HCT116 (cell line): ENCODE measurements at regions not wholly inside any gene's neighbourhood (a gene's known extent, or its start where the extent isn't known, plus 50 kb on each side); places are given as distances from the start of the nearest gene placed in this dataset.

Source experiments
- ATAC-seq: fragments of 200-7000 bp; cut with Tn5 transposase; 2 replicates; pipeline ENCODE4 v1.9.1; 2020; ENCODE audit warnings: mild to moderate bottlenecking, moderate library complexity
- BruUV-seq: library from RNA; stranded (reverse); fragments of 400-500 nt; replicated peaks from 2 replicates; lab custom pipeline; 2021; lab: Mats Ljungman, UMichigan
- CTCF ChIA-PET: fragments of 300-600 bp; sonication (Branson Sonifier 250); formaldehyde crosslinking; loops from one replicate; lab custom pipeline; 2021; ENCODE audit warnings: antibody characterized with exemption; lab: Charles Lee
- POLR2A ChIA-PET: fragments of 300-600, 350-600 bp; sonication (Branson Sonifier 250); formaldehyde crosslinking; loops from one replicate; lab custom pipeline; 2021; ENCODE audit warnings: antibody characterized with exemption; lab: Charles Lee
- RAD21 ChIA-PET, 2 experiments: fragments of 300-600 bp; sonication (Branson Sonifier 250); formaldehyde crosslinking; loops; one replicate each; lab custom pipeline; 2023; ENCODE audit warnings: low total read pairs in 2 of 2; ENCODE audit not compliant: uncharacterized antibody in 2 of 2, unreplicated experiment in 2 of 2, low non-redundant PET in 1 of 2; lab: Charles Lee
- DNase-seq: peaks from one replicate; pipeline ENCODE4 v3.0.0-alpha.2; 2010; ENCODE audit warnings: low read depth, low spot score
- H2AFZ ChIP-seq: fragments of 200-600 bp; shearing (Covaris generic), sonication (generic); 2 replicates; pipeline ENCODE4 v1.6.1; 2017; ENCODE audit warnings: low read depth, mixed run types, mixed read lengths, antibody characterized with exemption, low read length; ENCODE audit not compliant: poor library complexity, severe bottlenecking
- H3K27ac ChIP-seq: 2 replicates; pipeline ENCODE4 v1.5.1; 2012; ENCODE audit warnings: low read depth, low read length
- H3K27me3 ChIP-seq: fragments of 200-600 bp; sonication (generic); 2 replicates; pipeline ENCODE4 v1.6.1; 2016; ENCODE audit warnings: mixed run types, low read length, mixed read lengths; ENCODE audit not compliant: insufficient read depth
- H3K36me3 ChIP-seq, 2 experiments: fragments of 200-500 bp in 1 of 2; fragments of 200-600 bp in 1 of 2; sonication (Bioruptor generic) in 1 of 2; sonication (generic) in 1 of 2; 2 replicates each; pipeline versions ENCODE4 v1.5.1 to v1.6.1; 2014 to 2016; ENCODE audit warnings: low read length in 2 of 2, inconsistent platforms in 1 of 2, mixed read lengths in 1 of 2, mixed run types in 1 of 2; ENCODE audit not compliant: insufficient read depth in 2 of 2, control insufficient read depth in 1 of 2
- H3K4me1 ChIP-seq, 2 experiments: fragments of 200-600 bp in 1 of 2; sonication (generic) in 1 of 2; 2 replicates each; pipeline versions ENCODE4 v1.5.1 to v1.6.1; 2012 to 2017; ENCODE audit warnings: low read length in 2 of 2, inconsistent platforms in 1 of 2, mild to moderate bottlenecking in 1 of 2, mixed read lengths in 1 of 2, mixed run types in 1 of 2, moderate library complexity in 1 of 2; ENCODE audit not compliant: insufficient read depth in 2 of 2, control insufficient read depth in 1 of 2
- H3K4me2 ChIP-seq: fragments of 200-600 bp; sonication (generic); 2 replicates; pipeline ENCODE4 v1.6.1; 2017; ENCODE audit warnings: mixed run types, low read length, mixed read lengths
- H3K4me3 ChIP-seq, 2 experiments: fragments of 200-600 bp in 1 of 2; sonication (generic) in 1 of 2; replicated peaks in 1 of 2; 2 replicates each; pipeline ENCODE4 v1.5.1; 2011 to 2016; ENCODE audit warnings: low read length in 2 of 2, control low read depth in 1 of 2, low read depth in 1 of 2, mild to moderate bottlenecking in 1 of 2, mixed read lengths in 1 of 2, mixed run types in 1 of 2
- H3K79me2 ChIP-seq: fragments of 200-600 bp; sonication (generic); 2 replicates; pipeline ENCODE4 v1.6.1; 2017; ENCODE audit warnings: mild to moderate bottlenecking, mixed run types, low read length, moderate library complexity, mixed read lengths; ENCODE audit not compliant: insufficient read depth
- H3K9ac ChIP-seq: fragments of 200-600 bp; sonication (generic); 2 replicates; pipeline ENCODE4 v1.6.1; 2016; ENCODE audit warnings: low read length, mixed read lengths
- H3K9me2 ChIP-seq: fragments of 200-600 bp; sonication (generic), shearing (Covaris generic); 2 replicates; pipeline ENCODE4 v1.6.1; 2017; ENCODE audit warnings: mixed run types, mild to moderate bottlenecking, moderate library complexity; ENCODE audit not compliant: insufficient read depth
- H3K9me3 ChIP-seq, 2 experiments: fragments of 200-500 bp in 1 of 2; fragments of 200-600 bp in 1 of 2; sonication (Bioruptor generic) in 1 of 2; sonication (generic) in 1 of 2; 2 replicates each; pipeline ENCODE4 v1.6.1; 2014 to 2017; ENCODE audit warnings: low read length in 2 of 2, mixed read lengths in 2 of 2, inconsistent platforms in 1 of 2, low read depth in 1 of 2, mild to moderate bottlenecking in 1 of 2, mixed run types in 1 of 2, moderate library complexity in 1 of 2; ENCODE audit not compliant: control insufficient read depth in 1 of 2, insufficient read depth in 1 of 2
- H4K20me1 ChIP-seq: fragments of 200-600 bp; sonication (generic), shearing (Covaris generic); 2 replicates; pipeline ENCODE4 v1.6.1; 2017; ENCODE audit warnings: mixed run types, mild to moderate bottlenecking, moderate library complexity; ENCODE audit not compliant: insufficient read depth
- CBX3 ChIP-seq: IDR thresholded peaks from 2 replicates; pipeline ENCODE4 v1.6.1; 2012; ENCODE audit warnings: low read depth
- CEBPB ChIP-seq: IDR thresholded peaks from 2 replicates; pipeline ENCODE4 v1.6.1; 2012; ENCODE audit warnings: low read depth
- EZH2 ChIP-seq: fragments of 200-600 bp; sonication (generic); IDR thresholded peaks from 2 replicates; pipeline ENCODE4 v1.6.1; 2017; ENCODE audit warnings: antibody characterized with exemption, mixed run types
- FOSL1 ChIP-seq: IDR thresholded peaks from 2 replicates; pipeline ENCODE4 v1.6.1; 2012; ENCODE audit warnings: low read depth
- JUND ChIP-seq: IDR thresholded peaks from 2 replicates; pipeline ENCODE4 v1.6.1; 2012
- RAD21 ChIP-seq: IDR thresholded peaks from 2 replicates; pipeline ENCODE4 v1.6.1; 2012; ENCODE audit warnings: low read depth, mild to moderate bottlenecking
- SP1 ChIP-seq: IDR thresholded peaks from 2 replicates; pipeline ENCODE4 v1.6.1; 2012; ENCODE audit warnings: low read depth
- intact Hi-C: fragments of 100-400 bp; cut with micrococcal nuclease; formaldehyde crosslinking; loops from 2 replicates; pipeline ENCODE4 v1.10.0; 2022

DNA sequence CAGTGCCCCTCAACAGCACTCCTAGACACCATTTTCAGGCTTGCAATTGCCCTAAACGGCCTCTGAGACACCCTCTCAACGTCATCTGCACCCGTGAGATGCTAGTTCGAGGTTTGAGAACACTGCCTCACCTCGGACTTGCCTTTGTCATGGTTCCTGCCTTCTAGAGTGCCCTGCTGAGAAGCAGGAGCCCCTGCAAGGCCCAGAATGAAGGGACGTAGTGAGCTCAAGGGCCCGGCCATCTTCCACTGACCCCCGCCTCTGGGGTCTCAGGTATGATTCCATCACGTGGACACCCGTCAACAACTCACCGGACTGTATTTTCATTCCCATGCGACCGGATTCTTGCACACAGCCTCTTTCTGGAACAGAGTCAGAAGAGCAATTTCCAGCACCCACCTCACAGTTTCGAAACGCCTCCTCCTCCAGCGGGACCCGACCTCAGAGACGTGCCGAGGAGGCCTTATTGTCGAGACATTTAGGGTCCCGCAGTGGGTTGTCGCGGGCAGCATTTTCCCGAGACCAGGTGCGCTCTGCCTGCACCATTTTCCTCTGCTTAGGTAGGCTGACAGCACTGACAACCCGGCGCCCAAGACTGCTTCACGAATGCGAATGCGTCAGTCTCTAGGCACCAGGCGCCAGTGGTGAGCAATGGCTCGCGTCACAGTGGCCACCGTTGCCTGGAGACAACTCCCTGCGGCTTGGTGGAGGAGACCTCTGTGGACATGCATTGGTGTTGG is 999.9 kb downstream of the KCNJ18 start:
- H2AFZ ChIP-seq: no peak overlapping the region
- ChIA-PET RAD21 (no interaction called here), CTCF (no interaction called here), POLR2A (no interaction called here)
- DNase-seq: no peak
- H3K27ac ChIP-seq: no peak overlapping the region
- intact Hi-C loops: no loop called here
- no peak overlapping the region for H3K9ac ChIP-seq
- no peaks in the 10 kb centered on the region for H3K79me2 ChIP-seq
- TF ChIP-seq JUND: no peak
- H4K20me1 ChIP-seq: no peaks in the 10 kb centered on the region
- no peak overlapping the region for H3K4me2 ChIP-seq
- H3K36me3 ChIP-seq: no peaks in the 10 kb centered on the region
- no TSS peak for BruUV-seq
- H3K27me3 ChIP-seq: no peaks in the 10 kb centered on the region
- peaks cover 3 to 16% of the 10 kb centered on the region in 2 experiments; a peak in 2 of 4 replicates for H3K9me3 ChIP-seq
- no peak overlapping the region for H3K4me3 ChIP-seq
- H3K9me2 ChIP-seq: no peaks in the 10 kb centered on the region
- ATAC-seq: no peak
- H3K4me1 ChIP-seq: no peaks in the 10 kb centered on the region

DNA sequence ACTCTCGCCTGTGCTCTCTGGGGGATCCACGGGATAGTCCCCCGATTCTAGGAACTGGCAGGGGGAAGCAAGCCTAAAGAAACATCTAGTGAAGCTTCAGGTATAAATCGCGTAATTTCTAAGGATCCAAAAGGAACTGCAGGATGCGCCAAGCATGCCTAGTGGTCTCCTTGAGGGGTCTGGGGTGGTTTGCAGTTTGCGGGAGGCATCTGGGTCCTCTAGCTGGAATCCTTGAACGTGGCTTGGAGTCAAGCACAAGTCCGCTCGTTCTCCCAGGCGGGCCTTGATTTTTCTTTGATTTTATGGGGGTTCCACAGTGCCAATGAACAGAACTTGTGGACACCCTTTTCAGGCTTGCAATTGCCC is 1000.5 kb downstream of the KCNJ18 start:
- TF ChIP-seq SP1 (no peak), FOSL1 (no peak), RAD21 (no peak), CBX3 (no peak), EZH2 (no peak), CEBPB (no peak)
- Histone ChIP-seq H3K27me3 (no peaks in the 10 kb centered on the region), H3K4me1 (no peaks in the 10 kb centered on the region), H3K9me3 (peaks cover 3 to 15% of the 10 kb centered on the region in 2 experiments; a peak in 2 of 4 replicates), H3K27ac (no peak overlapping the region), H3K36me3 (no peaks in the 10 kb centered on the region), H3K4me2 (no peak overlapping the region), H3K79me2 (no peaks in the 10 kb centered on the region), H3K9me2 (no peaks in the 10 kb centered on the region), H3K4me3 (no peak overlapping the region), H3K9ac (no peak overlapping the region), H4K20me1 (no peaks in the 10 kb centered on the region), H2AFZ (no peak overlapping the region)
- intact Hi-C loops: no loop called here
- no TSS peak for BruUV-seq
- ChIA-PET RAD21 (no interaction called here), CTCF (no interaction called here), POLR2A (no interaction called here)
- DNase-seq (no peak), ATAC-seq (no peak)
